ENCODE measurements at regions not wholly inside any gene's neighbourhood (a gene's known extent, or its start where the extent isn't known, plus 50 kb on each side); places are given as distances from the start of the nearest gene placed in this dataset.

GRCh38 chr6:21457647-21458046 is 135.9 kb upstream of the SOX4 start:
- Histone ChIP-seq H3K36me3 (replicated peaks in 1 of 2) (no peaks in the 10 kb centered on the region), H3K27ac (no peak overlapping the region), H3K4me3 (no peak overlapping the region), H3K9me3 (replicated peaks in 1 of 3) (no peaks in the 10 kb centered on the region), H3K27me3 (no peaks in the 10 kb centered on the region), H3K4me1 (replicated peaks in 1 of 2) (no peaks in the 10 kb centered on the region)
- intact Hi-C loops (cut with DNase I) = no loop called here
- 90 to 96% (median 94%) methylated on average over 10 of the region's 10 CpGs for WGBS, 4 donors
- TF ChIP-seq CTCF (IDR thresholded peaks at IDR 0.05) (no peak), POLR2A (IDR thresholded peaks at IDR 0.05) (no peak)
- no peak for DNase-seq

GRCh38 chr6:21459641-21460040 is 133.9 kb upstream of the SOX4 start:
- intact Hi-C loops (cut with DNase I) = no loop called here

GRCh38 chr6:21461844-21462518 is 131.6 kb upstream of the SOX4 start:
- TF ChIP-seq CTCF (IDR thresholded peaks at IDR 0.05) = no peak
- TF ChIP-seq POLR2A (IDR thresholded peaks at IDR 0.05) = no peak
- Histone ChIP-seq H3K27me3 (no peaks in the 10 kb centered on the region), H3K4me1 (replicated peaks in 1 of 2) (no peaks in the 10 kb centered on the region), H3K9me3 (replicated peaks in 1 of 3) (no peaks in the 10 kb centered on the region), H3K27ac (no peak overlapping the region), H3K36me3 (replicated peaks in 1 of 2) (no peaks in the 10 kb centered on the region), H3K4me3 (no peak overlapping the region)
- intact Hi-C loops (cut with DNase I) = no loop called here
- no peak for DNase-seq

More at GRCh38 chr6:21459641-21460040, 133.9 kb upstream of the SOX4 start:
- 83 to 87% (median 84%) methylated on average over 4 of the region's 4 CpGs for WGBS, 4 donors
- no peak for DNase-seq
- H3K9me3 ChIP-seq (replicated peaks in 1 of 3) = no peaks in the 10 kb centered on the region
- no peak overlapping the region for H3K4me3 ChIP-seq
- no peak overlapping the region for H3K27ac ChIP-seq
- H3K36me3 ChIP-seq (replicated peaks in 1 of 2) = no peaks in the 10 kb centered on the region
- TF ChIP-seq POLR2A (IDR thresholded peaks at IDR 0.05) = no peak
- TF ChIP-seq CTCF (IDR thresholded peaks at IDR 0.05) = no peak
- no peaks in the 10 kb centered on the region for H3K27me3 ChIP-seq
- no peaks in the 10 kb centered on the region for H3K4me1 ChIP-seq (replicated peaks in 1 of 2)

GRCh38 chr6:21462519-21462852 is 131.1 kb upstream of the SOX4 start:
- Histone ChIP-seq H3K27me3 (no peaks in the 10 kb centered on the region), H3K4me3 (no peak overlapping the region), H3K36me3 (replicated peaks in 1 of 2) (no peaks in the 10 kb centered on the region), H3K4me1 (replicated peaks in 1 of 2) (no peaks in the 10 kb centered on the region), H3K9me3 (replicated peaks in 1 of 3) (no peaks in the 10 kb centered on the region), H3K27ac (no peak overlapping the region)
- intact Hi-C loops (cut with DNase I) = no loop called here
- no peak for DNase-seq
- TF ChIP-seq CTCF (IDR thresholded peaks at IDR 0.05) = no peak
- TF ChIP-seq POLR2A (IDR thresholded peaks at IDR 0.05) = no peak
- WGBS, 4 donors = 82 to 91% (median 84%) methylated on average over 2 of the region's 2 CpGs

Measured in adrenal gland (tissue), 9 donors.